K562 (cell line): ENCODE measurements at regions not wholly inside any gene's neighbourhood (a gene's known extent, or its start where the extent isn't known, plus 50 kb on each side); places are given as distances from the start of the nearest gene placed in this dataset.
A peak's percentile ranks its signal among the peaks of the same experiment; 100 is the strongest.

Experiments used
- CCAR2 ChIP-seq: fragments of 200-400 bp; formaldehyde crosslinking; IDR thresholded peaks from 2 replicates; pipeline ENCODE4 v1.6.1; 2017; ENCODE audit warnings: mild to moderate bottlenecking, low read depth, low read length
- FOS ChIP-seq: IDR thresholded peaks from 3 replicates; pipeline ENCODE4 v1.6.1; 2011; ENCODE audit not compliant: insufficient read length; ENCODE audit errors: extremely low read depth
- HOMEZ ChIP-seq: fragments of 250-450 bp; sonication (Bioruptor Pico); IDR thresholded peaks from 2 replicates; pipeline ENCODE4 v1.4.0; 2020; ENCODE audit warnings: mild to moderate bottlenecking, moderate library complexity
- NUFIP1 ChIP-seq: fragments of 450-650 bp; IDR thresholded peaks from 2 replicates; pipeline ENCODE4 v1.6.1; 2018; ENCODE audit not compliant: partially characterized antibody
- PTTG1 ChIP-seq: fragments of 450-650 bp; IDR thresholded peaks from 2 replicates; pipeline ENCODE4 v1.6.1; 2016; ENCODE audit warnings: low read depth, mild to moderate bottlenecking, missing genetic modification characterization, missing compliant biosample characterization
- SMARCC2 ChIP-seq: fragments of 450-650 bp; IDR thresholded peaks from 2 replicates; pipeline ENCODE4 v1.6.1; 2017; ENCODE audit warnings: antibody characterized with exemption, moderate library complexity, mild to moderate bottlenecking, low read depth
- ZFP36 ChIP-seq: fragments of 150-350 bp; IDR thresholded peaks from 2 replicates; pipeline ENCODE4 v1.6.1; 2018; ENCODE audit warnings: low read length, low read depth; ENCODE audit not compliant: partially characterized antibody
- ZFPM2 ChIP-seq: fragments of 250-450 bp; sonication (Bioruptor Pico); IDR thresholded peaks from 2 replicates; pipeline ENCODE4 v1.5.1; 2022; ENCODE audit warnings: mild to moderate bottlenecking
- ZNF140 ChIP-seq: fragments of 250-450 bp; sonication (Bioruptor Pico); IDR thresholded peaks from 2 replicates; pipeline ENCODE4 v1.8.0; 2021; ENCODE audit warnings: moderate library complexity, mild to moderate bottlenecking, inconsistent platforms
- ZNF23 ChIP-seq: fragments of 250-450 bp; sonication (Bioruptor Pico); IDR thresholded peaks from 2 replicates; pipeline ENCODE4 v1.4.0; 2020; ENCODE audit warnings: mild to moderate bottlenecking
- ZNF318 ChIP-seq, 2 experiments: fragments of 450-650 bp; IDR thresholded peaks; 2 replicates each; pipeline ENCODE4 v1.6.1; 2016; ENCODE audit warnings: mild to moderate bottlenecking in 2 of 2, borderline replicate concordance in 1 of 2, low read depth in 1 of 2, moderate library complexity in 1 of 2
- ZNF589 ChIP-seq: fragments of 200-800 bp; sonication (Bioruptor generic); IDR thresholded peaks from 2 replicates; pipeline ENCODE4 v1.6.1; 2016; ENCODE audit warnings: low read depth, missing genetic modification characterization, missing compliant biosample characterization
- TF ChIP-seq, protein P1 (sequence below), 2 experiments: fragments of 450-650 bp in 1 of 2; sonication (generic) in 1 of 2; formaldehyde crosslinking in 1 of 2; IDR thresholded peaks in 1 of 2; conservative IDR thresholded peaks in 1 of 2; 2 replicates each; pipeline versions ENCODE4 v1.6.1 to v1.8.1; 2016 to 2023; ENCODE audit warnings: mild to moderate bottlenecking in 2 of 2, moderate library complexity in 2 of 2, inconsistent platforms in 1 of 2, missing genetic modification reagents in 1 of 2
- TF ChIP-seq, protein P2 (sequence below): fragments of 250-450 bp; sonication (Bioruptor Pico); IDR thresholded peaks from 2 replicates; pipeline ENCODE4 v1.5.0; 2021

GRCh38 chr7:13050703-13051102 is 363.3 kb downstream of the ARL4A start (continued):
- no peak for TF ChIP-seq ZNF318 (IDR thresholded peaks at IDR 0.05; ENCODE audit: borderline replicate concordance in 1 of 2, low read depth in 1 of 2)
- TF ChIP-seq, protein P1, sequence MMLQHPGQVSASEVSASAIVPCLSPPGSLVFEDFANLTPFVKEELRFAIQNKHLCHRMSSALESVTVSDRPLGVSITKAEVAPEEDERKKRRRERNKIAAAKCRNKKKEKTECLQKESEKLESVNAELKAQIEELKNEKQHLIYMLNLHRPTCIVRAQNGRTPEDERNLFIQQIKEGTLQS (IDR thresholded peaks at IDR 0.05): peak; percentile 27
- TF ChIP-seq, protein P1 (CRISPR knock-in tag; conservative IDR thresholded peaks at IDR 0.05): no peak
- no peak for TF ChIP-seq ZFPM2 (CRISPR knock-in tag)
- no peak for TF ChIP-seq NUFIP1
- no peak for TF ChIP-seq PTTG1 (tag)
- TF ChIP-seq ZNF589 (CRISPR knock-in tag): no peak
- no peak for TF ChIP-seq FOS
- TF ChIP-seq, protein P2, sequence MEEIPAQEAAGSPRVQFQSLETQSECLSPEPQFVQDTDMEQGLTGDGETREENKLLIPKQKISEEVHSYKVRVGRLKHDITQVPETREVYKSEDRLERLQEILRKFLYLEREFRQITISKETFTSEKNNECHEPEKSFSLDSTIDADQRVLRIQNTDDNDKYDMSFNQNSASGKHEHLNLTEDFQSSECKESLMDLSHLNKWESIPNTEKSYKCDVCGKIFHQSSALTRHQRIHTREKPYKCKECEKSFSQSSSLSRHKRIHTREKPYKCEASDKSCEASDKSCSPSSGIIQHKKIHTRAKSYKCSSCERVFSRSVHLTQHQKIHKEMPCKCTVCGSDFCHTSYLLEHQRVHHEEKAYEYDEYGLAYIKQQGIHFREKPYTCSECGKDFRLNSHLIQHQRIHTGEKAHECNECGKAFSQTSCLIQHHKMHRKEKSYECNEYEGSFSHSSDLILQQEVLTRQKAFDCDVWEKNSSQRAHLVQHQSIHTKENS (CRISPR knock-in tag): no peak
- no peak for TF ChIP-seq ZNF23
- no peak for TF ChIP-seq HOMEZ (CRISPR knock-in tag)
- TF ChIP-seq CCAR2: no peak
- no peak for TF ChIP-seq ZNF140
- no peak for TF ChIP-seq ZFP36
- peak; percentile 53; the same call in 1 of the 2 replicates for TF ChIP-seq SMARCC2
